HepG2 (cell line): ENCODE measurements at regions not wholly inside any gene's neighbourhood (a gene's known extent, or its start where the extent isn't known, plus 50 kb on each side); places are given as distances from the start of the nearest gene placed in this dataset.

Source experiments
- ARNT2 ChIP-seq: sonication (generic); formaldehyde crosslinking; IDR thresholded peaks from 2 replicates; pipeline ENCODE4 v1.8.0; 2022; ENCODE audit warnings: mild to moderate bottlenecking, low read depth, missing genetic modification reagents, moderate library complexity
- CEBPB ChIP-seq: IDR thresholded peaks from 2 replicates; pipeline ENCODE4 v1.6.1; 2011; ENCODE audit warnings: low read depth, low read length, improper control_type of control experiment, borderline replicate concordance
- CSRNP2 ChIP-seq: sonication (generic); formaldehyde crosslinking; conservative IDR thresholded peaks from 2 replicates; pipeline ENCODE4 v1.8.0; 2022; ENCODE audit warnings: low read depth, missing genetic modification reagents
- ELF3 ChIP-seq: IDR thresholded peaks from 2 replicates; pipeline ENCODE4 v1.6.1; 2016; ENCODE audit warnings: missing genetic modification reagents, missing compliant biosample characterization
- EP300 ChIP-seq, 3 experiments: sonication (generic) in 1 of 3; formaldehyde crosslinking in 1 of 3; IDR thresholded peaks; 2 replicates each; pipeline versions ENCODE4 v1.5.1 to v1.6.1; 2011 to 2020; ENCODE audit warnings: low read depth in 2 of 3, low read length in 2 of 3, borderline replicate concordance in 1 of 3, improper control_type of control experiment in 1 of 3, mild to moderate bottlenecking in 1 of 3, missing genetic modification reagents in 1 of 3, moderate library complexity in 1 of 3
- GPN1 ChIP-seq: sonication (generic); formaldehyde crosslinking; IDR thresholded peaks from 2 replicates; pipeline ENCODE4 v1.5.1; 2020; ENCODE audit warnings: missing genetic modification reagents, borderline replicate concordance
- HDAC1 ChIP-seq: sonication (generic); formaldehyde crosslinking; IDR thresholded peaks from 2 replicates; pipeline ENCODE4 v1.5.1; 2020; ENCODE audit warnings: mild to moderate bottlenecking, missing genetic modification reagents
- HDAC2 ChIP-seq: sonication (generic); formaldehyde crosslinking; IDR thresholded peaks from 2 replicates; pipeline ENCODE4 v1.4.0; 2020; ENCODE audit warnings: missing genetic modification reagents
- NR2F6 ChIP-seq, 2 experiments: IDR thresholded peaks; 2 replicates each; pipeline ENCODE4 v1.6.1; 2016; ENCODE audit warnings: antibody characterized with exemption in 1 of 2, mild to moderate bottlenecking in 1 of 2
- PAF1 ChIP-seq: IDR thresholded peaks from 2 replicates; pipeline ENCODE4 v1.6.1; 2016; ENCODE audit warnings: missing genetic modification reagents, missing compliant biosample characterization
- RXRB ChIP-seq: IDR thresholded peaks from 2 replicates; pipeline ENCODE4 v1.6.1; 2016; ENCODE audit warnings: borderline replicate concordance, missing genetic modification reagents, missing compliant biosample characterization
- SAP130 ChIP-seq: IDR thresholded peaks from 2 replicates; pipeline ENCODE4 v1.6.1; 2016; ENCODE audit warnings: low read depth
- SOX13 ChIP-seq, 3 experiments: fragments of 450-650 bp in 1 of 3; sonication (generic) in 1 of 3; formaldehyde crosslinking in 1 of 3; IDR thresholded peaks in 2 of 3; conservative IDR thresholded peaks in 1 of 3; 2 replicates each; pipeline versions ENCODE4 v1.5.0 to v1.6.1; 2016 to 2020; ENCODE audit warnings: antibody characterized with exemption in 1 of 3, mild to moderate bottlenecking in 1 of 3, missing compliant biosample characterization in 1 of 3, missing genetic modification reagents in 1 of 3, moderate library complexity in 1 of 3
- ZNF24 ChIP-seq: fragments of 450-650 bp; IDR thresholded peaks from 2 replicates; pipeline ENCODE4 v1.6.1; 2017; ENCODE audit warnings: antibody characterized with exemption, mild to moderate bottlenecking
- ZNF430 ChIP-seq: sonication (generic); formaldehyde crosslinking; IDR thresholded peaks from 2 replicates; pipeline ENCODE4 v1.9.0; 2021; ENCODE audit warnings: mild to moderate bottlenecking, missing genetic modification reagents
- TF ChIP-seq, protein P1 (sequence below): sonication (generic); formaldehyde crosslinking; conservative IDR thresholded peaks from 2 replicates; pipeline ENCODE4 v1.4.0; 2020; ENCODE audit warnings: missing genetic modification reagents
- TF ChIP-seq, protein P2 (sequence below): IDR thresholded peaks from 2 replicates; pipeline ENCODE4 v1.6.1; 2016; ENCODE audit warnings: missing genetic modification reagents, missing compliant biosample characterization
- TF ChIP-seq, protein P3 (sequence below): sonication (generic); formaldehyde crosslinking; IDR thresholded peaks from 2 replicates; pipeline ENCODE4 v1.4.0; 2020; ENCODE audit warnings: missing genetic modification reagents
- TF ChIP-seq, protein P4 (sequence below): sonication (generic); formaldehyde crosslinking; IDR thresholded peaks from 2 replicates; pipeline ENCODE4 v1.4.0; 2020; ENCODE audit warnings: missing genetic modification reagents

GRCh38 chr9:129344641-129345495 lies 166.8 kb upstream of the IER5L start (continued):
- peak in 1 of 2 experiments; percentile 39; a peak in 1 of 4 replicates for TF ChIP-seq EP300 (IDR thresholded peaks at IDR 0.05; ENCODE audit: low read depth in 2 of 2, low read length in 2 of 2)
- no peak for TF ChIP-seq EP300 (CRISPR knock-in tag; IDR thresholded peaks at IDR 0.05; ENCODE audit: borderline replicate concordance)
- TF ChIP-seq CEBPB, result peak; percentile 94
- no peak for TF ChIP-seq NR2F6 (IDR thresholded peaks at IDR 0.05)
- peak; percentile 34; the same call in 1 of the 2 replicates for TF ChIP-seq NR2F6 (CRISPR knock-in tag; IDR thresholded peaks at IDR 0.05)
- TF ChIP-seq RXRB (CRISPR knock-in tag), result 0 out of 2 replicates have a peak, but pooled peaks have one; percentile 29
- TF ChIP-seq, protein P1, sequence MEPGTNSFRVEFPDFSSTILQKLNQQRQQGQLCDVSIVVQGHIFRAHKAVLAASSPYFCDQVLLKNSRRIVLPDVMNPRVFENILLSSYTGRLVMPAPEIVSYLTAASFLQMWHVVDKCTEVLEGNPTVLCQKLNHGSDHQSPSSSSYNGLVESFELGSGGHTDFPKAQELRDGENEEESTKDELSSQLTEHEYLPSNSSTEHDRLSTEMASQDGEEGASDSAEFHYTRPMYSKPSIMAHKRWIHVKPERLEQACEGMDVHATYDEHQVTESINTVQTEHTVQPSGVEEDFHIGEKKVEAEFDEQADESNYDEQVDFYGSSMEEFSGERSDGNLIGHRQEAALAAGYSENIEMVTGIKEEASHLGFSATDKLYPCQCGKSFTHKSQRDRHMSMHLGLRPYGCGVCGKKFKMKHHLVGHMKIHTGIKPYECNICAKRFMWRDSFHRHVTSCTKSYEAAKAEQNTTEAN, result peak; percentile 86; the same call in 1 of the 2 replicates
- TF ChIP-seq HDAC1 (CRISPR knock-in tag), result peak; percentile 51; the same call in 1 of the 2 replicates
- TF ChIP-seq, protein P2, sequence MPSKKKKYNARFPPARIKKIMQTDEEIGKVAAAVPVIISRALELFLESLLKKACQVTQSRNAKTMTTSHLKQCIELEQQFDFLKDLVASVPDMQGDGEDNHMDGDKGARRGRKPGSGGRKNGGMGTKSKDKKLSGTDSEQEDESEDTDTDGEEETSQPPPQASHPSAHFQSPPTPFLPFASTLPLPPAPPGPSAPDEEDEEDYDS (CRISPR knock-in tag), result 0 out of 2 replicates have a peak, but pooled peaks have one; percentile 46
- TF ChIP-seq ARNT2 (CRISPR knock-in tag), result no peak
- no peak for TF ChIP-seq ZNF430 (CRISPR knock-in tag)
- TF ChIP-seq SAP130, result peak; percentile 43; the same call in 1 of the 2 replicates
- TF ChIP-seq ZNF24, result no peak
- TF ChIP-seq SOX13 (IDR thresholded peaks at IDR 0.05), result no peak
- TF ChIP-seq SOX13 (CRISPR knock-in tag; conservative IDR thresholded peaks at IDR 0.05 in 1 of 2, IDR thresholded peaks at IDR 0.05 in 1 of 2), result peak in 1 of 2 experiments; percentile 41; a peak in 2 of 4 replicates
- TF ChIP-seq, protein P3, sequence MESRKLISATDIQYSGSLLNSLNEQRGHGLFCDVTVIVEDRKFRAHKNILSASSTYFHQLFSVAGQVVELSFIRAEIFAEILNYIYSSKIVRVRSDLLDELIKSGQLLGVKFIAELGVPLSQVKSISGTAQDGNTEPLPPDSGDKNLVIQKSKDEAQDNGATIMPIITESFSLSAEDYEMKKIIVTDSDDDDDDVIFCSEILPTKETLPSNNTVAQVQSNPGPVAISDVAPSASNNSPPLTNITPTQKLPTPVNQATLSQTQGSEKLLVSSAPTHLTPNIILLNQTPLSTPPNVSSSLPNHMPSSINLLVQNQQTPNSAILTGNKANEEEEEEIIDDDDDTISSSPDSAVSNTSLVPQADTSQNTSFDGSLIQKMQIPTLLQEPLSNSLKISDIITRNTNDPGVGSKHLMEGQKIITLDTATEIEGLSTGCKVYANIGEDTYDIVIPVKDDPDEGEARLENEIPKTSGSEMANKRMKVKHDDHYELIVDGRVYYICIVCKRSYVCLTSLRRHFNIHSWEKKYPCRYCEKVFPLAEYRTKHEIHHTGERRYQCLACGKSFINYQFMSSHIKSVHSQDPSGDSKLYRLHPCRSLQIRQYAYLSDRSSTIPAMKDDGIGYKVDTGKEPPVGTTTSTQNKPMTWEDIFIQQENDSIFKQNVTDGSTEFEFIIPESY (CRISPR knock-in tag), result no peak
- TF ChIP-seq HDAC2 (CRISPR knock-in tag), result peak; percentile 20; the same call in 1 of the 2 replicates
- TF ChIP-seq, protein P4, sequence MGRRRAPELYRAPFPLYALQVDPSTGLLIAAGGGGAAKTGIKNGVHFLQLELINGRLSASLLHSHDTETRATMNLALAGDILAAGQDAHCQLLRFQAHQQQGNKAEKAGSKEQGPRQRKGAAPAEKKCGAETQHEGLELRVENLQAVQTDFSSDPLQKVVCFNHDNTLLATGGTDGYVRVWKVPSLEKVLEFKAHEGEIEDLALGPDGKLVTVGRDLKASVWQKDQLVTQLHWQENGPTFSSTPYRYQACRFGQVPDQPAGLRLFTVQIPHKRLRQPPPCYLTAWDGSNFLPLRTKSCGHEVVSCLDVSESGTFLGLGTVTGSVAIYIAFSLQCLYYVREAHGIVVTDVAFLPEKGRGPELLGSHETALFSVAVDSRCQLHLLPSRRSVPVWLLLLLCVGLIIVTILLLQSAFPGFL (CRISPR knock-in tag), result no peak
- TF ChIP-seq CSRNP2, result no peak
- TF ChIP-seq ELF3, result no peak
- no peak for TF ChIP-seq PAF1 (CRISPR knock-in tag)
- no peak for TF ChIP-seq GPN1 (CRISPR knock-in tag)
